Right atrium auricular region (tissue), 2 donors: ENCODE measurements at regions not wholly inside any gene's neighbourhood (a gene's known extent, or its start where the extent isn't known, plus 50 kb on each side); places are given as distances from the start of the nearest gene placed in this dataset.

ENCODE experiments used
- DNase-seq: peaks from one replicate; pipeline ENCODE4 v3.0.0-alpha.2; 2019; ENCODE audit warnings: low spot score
- H3K27ac ChIP-seq, 2 donors: fragments of 200-600 bp; sonication (generic); 1 replicate in 1 of 2; 2 replicates in 1 of 2; pipeline ENCODE4 v1.5.1; 2016 to 2019
- H3K27me3 ChIP-seq, 2 donors: fragments of 200-600 bp; sonication (generic); one replicate each; pipeline versions ENCODE4 v1.5.1 to v1.6.0; 2017 to 2019
- H3K36me3 ChIP-seq: fragments of 200-600 bp; sonication (generic); one replicate; pipeline ENCODE4 v1.5.1; 2016
- H3K4me1 ChIP-seq, 2 donors: fragments of 200-600 bp; sonication (generic); one replicate each; pipeline versions ENCODE4 v1.5.1 to v1.6.0; 2017 to 2019
- H3K4me3 ChIP-seq, 2 donors: fragments of 200-600 bp; sonication (generic); 1 replicate in 1 of 2; 2 replicates in 1 of 2; pipeline ENCODE4 v1.5.1; 2017 to 2019; ENCODE audit warnings: mild to moderate bottlenecking in 1 of 2, moderate library complexity in 1 of 2
- H3K9me3 ChIP-seq, 2 donors: fragments of 200-600 bp; sonication (generic); one replicate each; pipeline ENCODE4 v1.5.1; 2019
- TF ChIP-seq, protein P1 (sequence below), 2 donors: fragments of 200-600 bp; sonication (generic); IDR thresholded peaks; one replicate each; pipeline ENCODE4 v1.5.1; 2019; ENCODE audit warnings: antibody characterized with exemption in 2 of 2

DNA sequence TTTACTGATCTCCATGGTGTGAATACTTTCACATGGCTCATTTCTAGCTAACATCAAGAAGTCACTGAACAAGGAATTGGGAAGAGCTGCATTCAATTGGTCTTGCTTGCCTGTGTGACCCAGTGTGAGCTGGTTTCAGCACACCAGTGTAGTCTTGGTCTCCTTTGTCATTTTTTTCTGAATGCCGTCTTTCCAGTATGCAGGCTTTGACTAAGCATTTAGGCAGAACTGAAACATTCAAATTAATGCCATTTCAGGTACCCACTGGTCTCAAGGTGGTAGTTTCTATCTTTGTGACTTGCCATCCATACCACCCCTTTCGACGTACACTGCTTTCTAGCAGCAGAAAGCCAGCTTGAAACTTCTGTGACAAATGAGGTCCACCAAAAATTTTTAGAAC, 550.5 kb upstream of the BOD1L1 start:
- Histone ChIP-seq H3K27me3 (no peaks in the 10 kb centered on the region), H3K27ac (no peak overlapping the region), H3K4me1 (peaks cover 0 to 8% of the 10 kb centered on the region in 2 donors), H3K36me3 (no peaks in the 10 kb centered on the region), H3K9me3 (no peaks in the 10 kb centered on the region), H3K4me3 (no peak overlapping the region)
- TF ChIP-seq, protein P1, sequence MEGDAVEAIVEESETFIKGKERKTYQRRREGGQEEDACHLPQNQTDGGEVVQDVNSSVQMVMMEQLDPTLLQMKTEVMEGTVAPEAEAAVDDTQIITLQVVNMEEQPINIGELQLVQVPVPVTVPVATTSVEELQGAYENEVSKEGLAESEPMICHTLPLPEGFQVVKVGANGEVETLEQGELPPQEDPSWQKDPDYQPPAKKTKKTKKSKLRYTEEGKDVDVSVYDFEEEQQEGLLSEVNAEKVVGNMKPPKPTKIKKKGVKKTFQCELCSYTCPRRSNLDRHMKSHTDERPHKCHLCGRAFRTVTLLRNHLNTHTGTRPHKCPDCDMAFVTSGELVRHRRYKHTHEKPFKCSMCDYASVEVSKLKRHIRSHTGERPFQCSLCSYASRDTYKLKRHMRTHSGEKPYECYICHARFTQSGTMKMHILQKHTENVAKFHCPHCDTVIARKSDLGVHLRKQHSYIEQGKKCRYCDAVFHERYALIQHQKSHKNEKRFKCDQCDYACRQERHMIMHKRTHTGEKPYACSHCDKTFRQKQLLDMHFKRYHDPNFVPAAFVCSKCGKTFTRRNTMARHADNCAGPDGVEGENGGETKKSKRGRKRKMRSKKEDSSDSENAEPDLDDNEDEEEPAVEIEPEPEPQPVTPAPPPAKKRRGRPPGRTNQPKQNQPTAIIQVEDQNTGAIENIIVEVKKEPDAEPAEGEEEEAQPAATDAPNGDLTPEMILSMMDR (IDR thresholded peaks at IDR 0.05): no peak
- no peak for DNase-seq

DNA sequence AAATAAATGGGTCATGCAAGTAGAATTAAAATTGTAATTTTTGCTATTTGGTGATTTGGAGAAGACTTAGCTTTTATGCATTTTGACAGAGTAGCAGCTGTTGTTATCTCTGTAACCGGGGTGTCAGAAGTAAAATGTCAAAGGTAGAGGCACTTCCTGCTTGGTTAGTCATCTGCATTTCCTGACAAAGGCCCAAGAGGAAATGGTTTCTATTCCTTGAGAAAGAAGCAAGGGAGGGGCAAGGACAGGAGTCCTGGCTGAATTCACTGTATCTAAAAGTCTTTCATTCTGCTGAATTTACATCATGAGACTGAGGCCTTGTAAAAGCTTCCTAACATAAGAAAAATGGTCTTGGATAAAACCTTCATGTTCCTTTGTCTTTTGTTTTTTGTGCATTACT, 550.9 kb upstream of the BOD1L1 start:
- TF ChIP-seq, protein P1 (IDR thresholded peaks at IDR 0.05): no peak
- H3K27me3 ChIP-seq: no peaks in the 10 kb centered on the region
- H3K27ac ChIP-seq: no peak overlapping the region
- H3K36me3 ChIP-seq: no peaks in the 10 kb centered on the region
- DNase-seq: no peak
- peaks cover 0 to 8% of the 10 kb centered on the region in 2 donors for H3K4me1 ChIP-seq
- no peak overlapping the region for H3K4me3 ChIP-seq
- no peaks in the 10 kb centered on the region for H3K9me3 ChIP-seq

DNA sequence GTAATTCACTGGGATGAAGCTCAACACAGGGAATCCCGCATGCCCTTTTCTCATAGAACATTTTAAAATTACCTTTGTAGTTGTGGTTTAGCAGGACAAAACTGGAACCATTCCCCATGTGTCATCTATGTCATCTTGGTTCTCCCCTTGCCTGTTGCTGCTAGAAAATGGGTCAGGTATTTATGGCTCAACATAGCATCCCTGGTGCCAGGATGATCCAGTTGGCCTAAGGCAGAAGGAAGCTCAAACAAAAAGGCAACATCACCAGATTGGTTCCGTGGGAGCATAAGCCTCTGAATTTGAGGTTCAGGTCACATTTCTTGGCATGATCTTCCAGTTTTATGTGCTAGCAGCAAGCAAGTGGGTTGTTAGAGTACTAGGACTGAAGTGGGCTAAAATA, 552.6 kb upstream of the BOD1L1 start:
- TF ChIP-seq, protein P1 (IDR thresholded peaks at IDR 0.05): no peak
- Histone ChIP-seq H3K4me3 (no peak overlapping the region), H3K27me3 (no peaks in the 10 kb centered on the region), H3K9me3 (no peaks in the 10 kb centered on the region), H3K4me1 (peaks cover 0 to 16% of the 10 kb centered on the region in 2 donors), H3K27ac (no peak overlapping the region), H3K36me3 (no peaks in the 10 kb centered on the region)
- DNase-seq: no peak

DNA sequence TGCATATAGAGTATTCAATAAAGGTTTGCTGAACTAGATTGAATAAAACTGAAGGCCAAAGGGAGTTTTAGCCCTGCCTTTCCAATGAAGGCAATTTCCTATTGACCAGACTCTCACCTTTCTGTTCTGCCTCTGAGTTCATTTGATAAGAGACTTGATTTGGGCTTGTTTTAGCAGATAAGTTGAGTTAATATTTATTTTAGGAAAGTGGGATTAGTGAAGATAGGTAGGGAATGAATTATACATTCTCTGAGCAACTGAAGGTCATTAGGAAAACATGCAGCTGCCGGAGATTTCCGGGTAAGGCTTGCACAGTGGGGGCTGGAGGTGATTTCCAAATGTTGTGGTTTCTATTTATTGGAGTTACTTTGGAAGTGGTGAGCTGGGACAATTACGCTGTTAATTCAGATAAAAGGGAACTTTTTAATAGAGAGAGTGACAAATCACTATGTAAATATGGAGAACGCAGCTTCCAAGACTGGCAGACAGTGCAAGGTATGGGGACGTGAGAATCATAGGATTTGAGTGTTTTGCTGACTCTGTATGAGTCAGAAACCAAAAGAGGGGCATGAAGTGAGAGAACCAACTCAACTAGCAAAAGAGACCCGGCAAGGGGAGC, 553.6 kb upstream of the BOD1L1 start:
- Histone ChIP-seq H3K27ac (peak overlapping the region in 1 of 2 donors; percentile 1), H3K4me3 (no peak overlapping the region), H3K4me1 (peaks cover 0 to 16% of the 10 kb centered on the region in 2 donors), H3K9me3 (no peaks in the 10 kb centered on the region), H3K27me3 (no peaks in the 10 kb centered on the region), H3K36me3 (no peaks in the 10 kb centered on the region)
- TF ChIP-seq, protein P1 (IDR thresholded peaks at IDR 0.05): no peak
- no peak for DNase-seq

DNA sequence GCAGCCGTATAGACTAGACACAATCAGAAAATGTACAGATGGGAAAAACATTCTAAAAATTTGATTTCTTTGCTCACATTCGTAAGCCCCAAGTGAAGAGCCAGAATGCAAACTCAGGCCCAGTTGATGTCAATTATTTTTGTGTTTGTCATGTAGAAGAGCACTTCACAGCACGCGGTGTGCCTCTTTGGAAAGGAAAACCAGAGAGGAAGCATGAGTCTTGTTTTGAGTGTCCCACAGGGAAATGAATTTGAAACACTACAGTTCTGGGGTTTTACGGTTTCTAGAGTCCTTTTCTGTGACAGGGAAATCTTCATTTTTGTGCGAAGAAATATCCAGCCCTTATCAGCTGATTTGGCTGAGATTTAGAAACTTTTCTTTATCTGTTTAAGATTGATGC, 554.6 kb upstream of the BOD1L1 start:
- Histone ChIP-seq H3K27me3 (no peaks in the 10 kb centered on the region), H3K4me1 (peaks cover 0 to 16% of the 10 kb centered on the region in 2 donors), H3K36me3 (no peaks in the 10 kb centered on the region)

More for the DNA sequence above, 554.6 kb upstream of the BOD1L1 start:
- DNase-seq: no peak
- TF ChIP-seq, protein P1 (IDR thresholded peaks at IDR 0.05): no peak
- Histone ChIP-seq H3K27ac (no peak overlapping the region), H3K9me3 (no peaks in the 10 kb centered on the region), H3K4me3 (no peak overlapping the region)
